WTC11 (cell line): ENCODE measurements at regions not wholly inside any gene's neighbourhood (a gene's known extent, or its start where the extent isn't known, plus 50 kb on each side); places are given as distances from the start of the nearest gene placed in this dataset.
A peak's percentile ranks its signal among the peaks of the same experiment; 100 is the strongest.

Experiments used
- ATAC-seq: fragments of 200-7000 bp; cut with Tn5 transposase; 2 replicates; pipeline ENCODE4 v1.10.0; 2021; ENCODE audit warnings: mild to moderate bottlenecking, moderate library complexity
- CTCF ChIA-PET: fragments of 300-600 bp; sonication (Branson Sonifier 250); formaldehyde crosslinking; loops from one replicate; lab custom pipeline; 2021; ENCODE audit warnings: antibody characterized with exemption; lab: Charles Lee
- POLR2A ChIA-PET: fragments of 350-600 bp; sonication (Branson Sonifier 250); formaldehyde crosslinking; loops from one replicate; lab custom pipeline; 2021; ENCODE audit warnings: antibody characterized with exemption; lab: Charles Lee
- DNase-seq: peaks from one replicate; pipeline ENCODE4 v3.0.0; 2021; ENCODE audit warnings: low spot score
- H3K27ac Mint-ChIP-seq: 2 replicates; pipeline ENCODE4 v1.8.0; 2021; ENCODE audit warnings: mixed read lengths
- H3K27me3 Mint-ChIP-seq: 2 replicates; pipeline ENCODE4 v1.8.0; 2021; ENCODE audit warnings: low read depth, mild to moderate bottlenecking, moderate library complexity, mixed read lengths
- H3K36me3 Mint-ChIP-seq: 2 replicates; pipeline ENCODE4 v1.8.0; 2021; ENCODE audit warnings: mixed read lengths
- H3K4me1 Mint-ChIP-seq: 2 replicates; pipeline ENCODE4 v1.8.0; 2022; ENCODE audit warnings: mixed read lengths
- H3K4me3 Mint-ChIP-seq: 2 replicates; pipeline ENCODE4 v1.8.0; 2021; ENCODE audit warnings: mild to moderate bottlenecking, moderate library complexity, mixed read lengths
- H3K9me3 Mint-ChIP-seq: 2 replicates; pipeline ENCODE4 v1.8.0; 2021; ENCODE audit warnings: mixed read lengths
- CTCF ChIP-seq: fragments of 200-600 bp; IDR thresholded peaks from 2 replicates; pipeline ENCODE4 v1.8.0; 2022; ENCODE audit warnings: antibody characterized with exemption
- GRHL2 ChIP-seq: fragments of 250-450 bp; sonication (Bioruptor Pico); IDR thresholded peaks from 2 replicates; pipeline ENCODE4 v1.8.0; 2022; ENCODE audit warnings: mild to moderate bottlenecking, moderate library complexity; ENCODE audit not compliant: insufficient replicate concordance, severe bottlenecking
- GTF2I ChIP-seq: fragments of 250-450 bp; sonication (Bioruptor Pico); conservative IDR thresholded peaks from 2 replicates; pipeline ENCODE4 v1.4.0; 2021; ENCODE audit warnings: mild to moderate bottlenecking
- JAZF1 ChIP-seq: fragments of 250-450 bp; sonication (Bioruptor Pico); IDR thresholded peaks from 2 replicates; pipeline ENCODE4 v1.9.0; 2021; ENCODE audit warnings: moderate library complexity, mild to moderate bottlenecking, inconsistent platforms
- MYBL2 ChIP-seq: sonication (generic); formaldehyde crosslinking; IDR thresholded peaks from 2 replicates; pipeline ENCODE4 v1.8.1; 2023; ENCODE audit warnings: mild to moderate bottlenecking, moderate library complexity, missing genetic modification reagents
- SMAD4 ChIP-seq: sonication (generic); formaldehyde crosslinking; IDR thresholded peaks from 2 replicates; pipeline ENCODE4 v1.8.0; 2022; ENCODE audit warnings: mild to moderate bottlenecking, missing genetic modification reagents
- STAT6 ChIP-seq: sonication (generic); formaldehyde crosslinking; conservative IDR thresholded peaks from 2 replicates; pipeline ENCODE4 v1.8.1; 2023; ENCODE audit warnings: mild to moderate bottlenecking, low read depth, missing genetic modification reagents, moderate library complexity
- TEAD4 ChIP-seq: sonication (generic); formaldehyde crosslinking; IDR thresholded peaks from 2 replicates; pipeline ENCODE4 v1.8.0; 2022; ENCODE audit warnings: mild to moderate bottlenecking, missing genetic modification reagents
- USF1 ChIP-seq: sonication (generic); formaldehyde crosslinking; IDR thresholded peaks from 2 replicates; pipeline ENCODE4 v1.8.0; 2022; ENCODE audit warnings: mild to moderate bottlenecking, missing genetic modification reagents
- TF ChIP-seq, protein P1 (sequence below): fragments of 250-450 bp; sonication (Bioruptor Pico); IDR thresholded peaks from 2 replicates; pipeline ENCODE4 v1.9.0; 2021; ENCODE audit warnings: mild to moderate bottlenecking
- TF ChIP-seq, protein P2 (sequence below): fragments of 250-450 bp; sonication (Bioruptor Pico); IDR thresholded peaks from 2 replicates; pipeline ENCODE4 v1.9.0; 2021; ENCODE audit warnings: moderate library complexity, mild to moderate bottlenecking, inconsistent platforms, borderline replicate concordance

GRCh38 chr18:49668574-49669275 is 106.9 kb downstream of the LIPG start:
- peak; percentile 73 for ATAC-seq
- CTCF ChIA-PET: interaction anchor here (0.6 to 1.2 kb wide), 5 partner anchors 10 to 188 kb away, joined by 3 to 5 read pairs (median 4); no protein-coding TSS in a partner anchor

More at GRCh38 chr18:49668574-49669275, 106.9 kb downstream of the LIPG start:
- Mint-ChIP-seq H3K9me3 (peaks cover 10% of the 10 kb centered on the region), H3K27me3 (no peaks in the 10 kb centered on the region), H3K36me3 (no peaks in the 10 kb centered on the region), H3K4me1 (peaks cover 26% of the 10 kb centered on the region), H3K4me3 (no peak overlapping the region), H3K27ac (no peak overlapping the region)
- no peak for TF ChIP-seq SMAD4 (CRISPR knock-in tag)
- TF ChIP-seq TEAD4 (CRISPR knock-in tag): no peak
- TF ChIP-seq STAT6 (CRISPR knock-in tag): no peak
- TF ChIP-seq GRHL2 (CRISPR knock-in tag): no peak
- no peak for TF ChIP-seq JAZF1 (CRISPR knock-in tag)
- TF ChIP-seq MYBL2 (CRISPR knock-in tag): no peak
- TF ChIP-seq, protein P1, sequence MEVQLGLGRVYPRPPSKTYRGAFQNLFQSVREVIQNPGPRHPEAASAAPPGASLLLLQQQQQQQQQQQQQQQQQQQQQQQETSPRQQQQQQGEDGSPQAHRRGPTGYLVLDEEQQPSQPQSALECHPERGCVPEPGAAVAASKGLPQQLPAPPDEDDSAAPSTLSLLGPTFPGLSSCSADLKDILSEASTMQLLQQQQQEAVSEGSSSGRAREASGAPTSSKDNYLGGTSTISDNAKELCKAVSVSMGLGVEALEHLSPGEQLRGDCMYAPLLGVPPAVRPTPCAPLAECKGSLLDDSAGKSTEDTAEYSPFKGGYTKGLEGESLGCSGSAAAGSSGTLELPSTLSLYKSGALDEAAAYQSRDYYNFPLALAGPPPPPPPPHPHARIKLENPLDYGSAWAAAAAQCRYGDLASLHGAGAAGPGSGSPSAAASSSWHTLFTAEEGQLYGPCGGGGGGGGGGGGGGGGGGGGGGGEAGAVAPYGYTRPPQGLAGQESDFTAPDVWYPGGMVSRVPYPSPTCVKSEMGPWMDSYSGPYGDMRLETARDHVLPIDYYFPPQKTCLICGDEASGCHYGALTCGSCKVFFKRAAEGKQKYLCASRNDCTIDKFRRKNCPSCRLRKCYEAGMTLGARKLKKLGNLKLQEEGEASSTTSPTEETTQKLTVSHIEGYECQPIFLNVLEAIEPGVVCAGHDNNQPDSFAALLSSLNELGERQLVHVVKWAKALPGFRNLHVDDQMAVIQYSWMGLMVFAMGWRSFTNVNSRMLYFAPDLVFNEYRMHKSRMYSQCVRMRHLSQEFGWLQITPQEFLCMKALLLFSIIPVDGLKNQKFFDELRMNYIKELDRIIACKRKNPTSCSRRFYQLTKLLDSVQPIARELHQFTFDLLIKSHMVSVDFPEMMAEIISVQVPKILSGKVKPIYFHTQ (CRISPR knock-in tag): no peak
- TF ChIP-seq GTF2I (CRISPR knock-in tag): no peak
- TF ChIP-seq USF1: no peak
- TF ChIP-seq, protein P2, sequence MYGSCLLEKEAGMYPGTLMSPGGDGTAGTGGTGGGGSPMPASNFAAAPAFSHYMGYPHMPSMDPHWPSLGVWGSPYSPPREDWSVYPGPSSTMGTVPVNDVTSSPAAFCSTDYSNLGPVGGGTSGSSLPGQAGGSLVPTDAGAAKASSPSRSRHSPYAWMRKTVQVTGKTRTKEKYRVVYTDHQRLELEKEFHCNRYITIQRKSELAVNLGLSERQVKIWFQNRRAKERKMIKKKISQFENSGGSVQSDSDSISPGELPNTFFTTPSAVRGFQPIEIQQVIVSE (CRISPR knock-in tag): no peak
- no peak for TF ChIP-seq CTCF
- DNase-seq: peak; percentile 21
- POLR2A ChIA-PET: no interaction called here
